OCI-LY1 (cell line): ENCODE measurements at regions not wholly inside any gene's neighbourhood (a gene's known extent, or its start where the extent isn't known, plus 50 kb on each side); places are given as distances from the start of the nearest gene placed in this dataset.

Source experiments
- H2AFZ ChIP-seq: fragments of 200-600 bp; sonication (generic), shearing (Covaris generic); 2 replicates; pipeline ENCODE4 v1.6.0; 2014; ENCODE audit warnings: antibody characterized with exemption, mild to moderate bottlenecking, low read length
- H3F3A ChIP-seq: fragments of 200-600 bp; sonication (generic), shearing (Covaris generic); 2 replicates; pipeline ENCODE4 v1.6.0; 2014; ENCODE audit warnings: mild to moderate bottlenecking, antibody characterized with exemption, low read length, moderate library complexity; ENCODE audit not compliant: insufficient read depth
- H3K27ac ChIP-seq: fragments of 200-600 bp; sonication (generic); 2 replicates; pipeline ENCODE4 v1.5.1; 2014; ENCODE audit warnings: low read length, mixed run types, mild to moderate bottlenecking, low read depth; ENCODE audit not compliant: poor library complexity, severe bottlenecking
- H3K27me3 ChIP-seq: fragments of 200-600 bp; sonication (generic); 2 replicates; pipeline ENCODE4 v1.6.0; 2014; ENCODE audit warnings: antibody characterized with exemption, mild to moderate bottlenecking, low read length, moderate library complexity; ENCODE audit not compliant: insufficient read depth
- H3K36me3 ChIP-seq: fragments of 200-600 bp; sonication (generic); 2 replicates; pipeline ENCODE4 v1.6.1; 2014; ENCODE audit warnings: mild to moderate bottlenecking, antibody characterized with exemption, low read length, moderate library complexity, mixed read lengths; ENCODE audit not compliant: insufficient read depth
- H3K4me1 ChIP-seq: fragments of 200-600 bp; sonication (generic); 2 replicates; pipeline ENCODE4 v1.5.1; 2014; ENCODE audit warnings: mild to moderate bottlenecking, low read length, moderate library complexity; ENCODE audit not compliant: insufficient read depth, severe bottlenecking
- H3K4me2 ChIP-seq: fragments of 200-600 bp; sonication (generic), shearing (Covaris generic); 2 replicates; pipeline ENCODE4 v1.6.1; 2014; ENCODE audit warnings: low read length
- H3K4me3 ChIP-seq: fragments of 200-600 bp; sonication (generic); 2 replicates; pipeline ENCODE4 v1.5.1; 2014; ENCODE audit warnings: low read length, low read depth, mild to moderate bottlenecking, mixed read lengths; ENCODE audit not compliant: poor library complexity, severe bottlenecking
- H3K79me2 ChIP-seq: fragments of 200-600 bp; shearing (Covaris generic); 2 replicates; pipeline ENCODE4 v1.6.1; 2016; ENCODE audit warnings: mixed run types, low read length, mixed read lengths; ENCODE audit not compliant: insufficient read depth
- H3K9ac ChIP-seq: fragments of 200-600 bp; sonication (generic), shearing (Covaris generic); 2 replicates; pipeline ENCODE4 v1.6.1; 2014; ENCODE audit warnings: mild to moderate bottlenecking, low read length, mixed read lengths
- H3K9me2 ChIP-seq: fragments of 200-600 bp; sonication (generic), shearing (Covaris generic); 2 replicates; pipeline ENCODE4 v1.6.1; 2014; ENCODE audit warnings: low read depth, mild to moderate bottlenecking, low read length, mixed read lengths
- H3K9me3 ChIP-seq: fragments of 200-600 bp; shearing (Covaris generic); 2 replicates; pipeline ENCODE4 v1.6.1; 2014; ENCODE audit warnings: low read length, mixed read lengths
- H4K20me1 ChIP-seq: fragments of 200-600 bp; sonication (generic), shearing (Covaris generic); 2 replicates; pipeline ENCODE4 v1.6.0; 2016; ENCODE audit warnings: mild to moderate bottlenecking, low read length; ENCODE audit not compliant: insufficient read depth
- EZH2 ChIP-seq: fragments of 200-600 bp; sonication (generic), shearing (Covaris generic); IDR thresholded peaks from 2 replicates; pipeline ENCODE4 v1.8.0; 2017; ENCODE audit warnings: borderline replicate concordance, mixed run types, mild to moderate bottlenecking, antibody characterized with exemption, low read length, moderate library complexity, mixed read lengths
- TF ChIP-seq, protein P1 (sequence below): fragments of 200-600 bp; sonication (generic), shearing (Covaris generic); IDR thresholded peaks from 2 replicates; pipeline ENCODE4 v1.5.1; 2017; ENCODE audit warnings: mild to moderate bottlenecking, antibody characterized with exemption, low read length, moderate library complexity, mixed read lengths

GRCh38 chr16:59296888-59297287 is 562.8 kb upstream of the GOT2 start:
- no peaks in the 10 kb centered on the region for H3K36me3 ChIP-seq
- H3K9ac ChIP-seq: no peak overlapping the region
- no peaks in the 10 kb centered on the region for H3K27me3 ChIP-seq
- no peak overlapping the region for H3K27ac ChIP-seq
- H3K9me3 ChIP-seq: no peaks in the 10 kb centered on the region
- no peaks in the 10 kb centered on the region for H3K4me1 ChIP-seq
- H3K4me2 ChIP-seq: no peak overlapping the region
- H3K79me2 ChIP-seq: no peaks in the 10 kb centered on the region
- H2AFZ ChIP-seq: no peak overlapping the region
- H3K4me3 ChIP-seq: no peak overlapping the region
- no peaks in the 10 kb centered on the region for H3F3A ChIP-seq
- H3K9me2 ChIP-seq: no peaks in the 10 kb centered on the region
- no peak for TF ChIP-seq EZH2
- TF ChIP-seq, protein P1, sequence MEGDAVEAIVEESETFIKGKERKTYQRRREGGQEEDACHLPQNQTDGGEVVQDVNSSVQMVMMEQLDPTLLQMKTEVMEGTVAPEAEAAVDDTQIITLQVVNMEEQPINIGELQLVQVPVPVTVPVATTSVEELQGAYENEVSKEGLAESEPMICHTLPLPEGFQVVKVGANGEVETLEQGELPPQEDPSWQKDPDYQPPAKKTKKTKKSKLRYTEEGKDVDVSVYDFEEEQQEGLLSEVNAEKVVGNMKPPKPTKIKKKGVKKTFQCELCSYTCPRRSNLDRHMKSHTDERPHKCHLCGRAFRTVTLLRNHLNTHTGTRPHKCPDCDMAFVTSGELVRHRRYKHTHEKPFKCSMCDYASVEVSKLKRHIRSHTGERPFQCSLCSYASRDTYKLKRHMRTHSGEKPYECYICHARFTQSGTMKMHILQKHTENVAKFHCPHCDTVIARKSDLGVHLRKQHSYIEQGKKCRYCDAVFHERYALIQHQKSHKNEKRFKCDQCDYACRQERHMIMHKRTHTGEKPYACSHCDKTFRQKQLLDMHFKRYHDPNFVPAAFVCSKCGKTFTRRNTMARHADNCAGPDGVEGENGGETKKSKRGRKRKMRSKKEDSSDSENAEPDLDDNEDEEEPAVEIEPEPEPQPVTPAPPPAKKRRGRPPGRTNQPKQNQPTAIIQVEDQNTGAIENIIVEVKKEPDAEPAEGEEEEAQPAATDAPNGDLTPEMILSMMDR: no peak
- no peaks in the 10 kb centered on the region for H4K20me1 ChIP-seq

DNA sequence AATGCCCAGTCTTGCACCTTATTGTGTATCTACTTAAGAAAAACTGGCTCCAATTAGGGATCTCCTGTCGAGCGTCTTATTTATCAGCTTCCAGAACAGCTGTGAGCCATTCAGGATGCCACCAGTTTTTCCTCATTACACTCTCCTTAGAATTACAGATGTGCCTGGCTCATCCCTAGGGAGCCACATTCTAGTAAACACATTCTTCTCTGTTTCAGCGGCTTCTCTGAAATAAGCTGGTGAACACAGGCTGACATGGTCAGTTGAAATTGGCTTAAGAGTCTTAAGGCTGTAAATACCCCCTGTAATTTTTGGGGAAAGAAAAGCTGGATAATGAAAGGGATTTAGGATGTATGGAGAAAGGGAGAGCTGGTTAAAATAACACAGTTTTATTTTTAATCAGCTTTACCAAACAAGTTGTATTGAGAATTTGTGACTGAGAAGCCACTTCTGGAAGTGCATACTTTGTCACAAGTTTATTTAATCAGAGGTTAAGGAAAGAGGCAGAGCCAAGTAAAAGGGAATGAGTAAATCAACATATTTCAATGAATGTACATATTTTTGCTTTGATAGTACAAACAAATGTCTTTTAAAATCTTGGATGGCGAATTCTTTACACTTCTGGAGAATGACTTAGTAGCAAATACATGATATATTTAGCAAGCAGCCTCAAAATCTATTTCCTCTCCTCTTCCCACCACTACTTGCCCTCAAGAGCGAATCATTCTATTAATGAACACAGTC is 562.0 kb upstream of the GOT2 start:
- Histone ChIP-seq H3K27me3 (no peaks in the 10 kb centered on the region), H3K4me1 (no peaks in the 10 kb centered on the region), H3F3A (no peaks in the 10 kb centered on the region), H3K27ac (no peak overlapping the region), H3K9me2 (no peaks in the 10 kb centered on the region), H4K20me1 (no peaks in the 10 kb centered on the region), H3K79me2 (no peaks in the 10 kb centered on the region), H3K36me3 (no peaks in the 10 kb centered on the region), H2AFZ (no peak overlapping the region), H3K9me3 (no peaks in the 10 kb centered on the region), H3K9ac (no peak overlapping the region), H3K4me3 (no peak overlapping the region), H3K4me2 (no peak overlapping the region)
- TF ChIP-seq EZH2: no peak
- TF ChIP-seq, protein P1: no peak

GRCh38 chr16:59295474-59295873 is 561.4 kb upstream of the GOT2 start:
- H3K9me3 ChIP-seq: no peaks in the 10 kb centered on the region
- H3K9me2 ChIP-seq: no peaks in the 10 kb centered on the region
- no peak overlapping the region for H3K9ac ChIP-seq
- no peaks in the 10 kb centered on the region for H4K20me1 ChIP-seq
- no peak overlapping the region for H3K27ac ChIP-seq
- H3F3A ChIP-seq: no peaks in the 10 kb centered on the region
- H3K27me3 ChIP-seq: no peaks in the 10 kb centered on the region
- TF ChIP-seq, protein P1: no peak
- TF ChIP-seq EZH2: no peak
- no peak overlapping the region for H3K4me2 ChIP-seq
- no peaks in the 10 kb centered on the region for H3K36me3 ChIP-seq
- H3K79me2 ChIP-seq: no peaks in the 10 kb centered on the region
- H2AFZ ChIP-seq: no peak overlapping the region
- no peak overlapping the region for H3K4me3 ChIP-seq
- H3K4me1 ChIP-seq: no peaks in the 10 kb centered on the region
